IPS-18a (cell line): ENCODE measurements at regions not wholly inside any gene's neighbourhood (a gene's known extent, or its start where the extent isn't known, plus 50 kb on each side); places are given as distances from the start of the nearest gene placed in this dataset.

Experiments used
- H3K27ac ChIP-seq: one replicate; pipeline ENCODE4 v1.5.1; 2013; ENCODE audit warnings: low read length
- H3K27me3 ChIP-seq: one replicate; pipeline ENCODE4 v1.6.1; 2013; ENCODE audit warnings: mild to moderate bottlenecking, low read length; ENCODE audit not compliant: control insufficient read depth, insufficient read depth
- H3K36me3 ChIP-seq: one replicate; pipeline ENCODE4 v1.6.1; 2013; ENCODE audit warnings: low read depth, low read length; ENCODE audit not compliant: control insufficient read depth
- H3K4me1 ChIP-seq: one replicate; pipeline ENCODE4 v1.6.1; 2013; ENCODE audit warnings: low read depth, low read length; ENCODE audit not compliant: control insufficient read depth
- H3K4me3 ChIP-seq: one replicate; pipeline ENCODE4 v1.5.1; 2013; ENCODE audit warnings: low read length
- H3K9ac ChIP-seq: one replicate; pipeline ENCODE4 v1.6.1; 2013; ENCODE audit warnings: mild to moderate bottlenecking, low read length, moderate library complexity
- H3K9me3 ChIP-seq: one replicate; pipeline ENCODE4 v1.6.1; 2013; ENCODE audit warnings: low read depth, low read length; ENCODE audit not compliant: control insufficient read depth

DNA sequence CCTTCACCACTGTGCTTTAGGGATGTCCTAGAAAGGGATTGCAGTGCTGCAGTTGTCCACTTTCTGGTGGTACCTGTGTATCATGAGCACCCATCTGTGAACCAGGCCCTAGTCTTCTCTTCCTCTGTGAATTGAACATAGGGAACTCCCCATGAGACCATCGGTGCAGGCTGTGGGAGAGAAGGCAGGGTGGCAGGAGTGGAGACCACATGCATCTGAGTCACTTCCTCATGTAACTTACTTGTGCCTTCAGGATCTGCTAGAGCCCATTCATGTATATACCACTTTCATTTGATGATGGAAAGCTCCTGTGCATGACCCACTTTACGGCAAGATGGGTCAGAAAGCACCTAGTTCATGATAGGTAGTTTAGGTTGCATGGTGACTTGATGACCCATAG, 478.1 kb upstream of the CDH9 start:
- no peak overlapping the region for H3K9ac ChIP-seq
- no peaks in the 10 kb centered on the region for H3K36me3 ChIP-seq
- peaks cover 3% of the 10 kb centered on the region for H3K9me3 ChIP-seq
- no peaks in the 10 kb centered on the region for H3K4me1 ChIP-seq
- H3K4me3 ChIP-seq: no peak overlapping the region
- H3K27ac ChIP-seq: no peak overlapping the region
- no peaks in the 10 kb centered on the region for H3K27me3 ChIP-seq

DNA sequence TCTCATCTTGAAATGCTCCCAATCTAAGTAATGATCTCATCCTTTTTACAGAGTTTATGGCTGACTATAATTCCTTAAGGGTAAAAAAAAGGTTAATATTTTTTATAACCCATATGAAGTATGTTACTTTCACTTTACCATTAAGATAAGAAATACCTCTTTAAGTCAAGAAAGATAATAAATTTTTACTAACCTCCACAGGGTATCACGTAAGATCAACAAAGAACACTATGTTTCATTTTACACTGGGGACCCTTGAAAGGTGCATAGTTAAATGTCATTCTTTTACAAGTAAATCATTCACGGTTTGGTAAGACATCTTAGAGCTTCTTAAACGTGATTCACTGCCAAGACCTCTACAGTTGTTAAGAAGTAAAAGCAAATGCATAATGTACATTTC, 472.7 kb upstream of the CDH9 start:
- Histone ChIP-seq H3K9ac (no peak overlapping the region), H3K4me3 (no peak overlapping the region)

GRCh38 chr5:27503813-27504212, 465.4 kb upstream of the CDH9 start:
- H3K4me3 ChIP-seq: no peak overlapping the region
- no peaks in the 10 kb centered on the region for H3K9me3 ChIP-seq
- H3K36me3 ChIP-seq: no peaks in the 10 kb centered on the region
- H3K4me1 ChIP-seq: no peaks in the 10 kb centered on the region
- H3K27me3 ChIP-seq: no peaks in the 10 kb centered on the region
- no peak overlapping the region for H3K9ac ChIP-seq
- no peak overlapping the region for H3K27ac ChIP-seq

More for the DNA sequence above, 472.7 kb upstream of the CDH9 start:
- H3K27me3 ChIP-seq: no peaks in the 10 kb centered on the region
- no peaks in the 10 kb centered on the region for H3K36me3 ChIP-seq
- H3K4me1 ChIP-seq: no peaks in the 10 kb centered on the region
- H3K9me3 ChIP-seq: no peaks in the 10 kb centered on the region
- H3K27ac ChIP-seq: no peak overlapping the region

- H3K9me3 ChIP-seq: no peaks in the 10 kb centered on the region
- H3K4me1 ChIP-seq: no peaks in the 10 kb centered on the region
- H3K27me3 ChIP-seq: no peaks in the 10 kb centered on the region
- H3K9ac ChIP-seq: no peak overlapping the region
- no peak overlapping the region for H3K4me3 ChIP-seq
- no peaks in the 10 kb centered on the region for H3K36me3 ChIP-seq
- H3K27ac ChIP-seq: no peak overlapping the region
Observed at GRCh38 chr5:27502236-27502635, 463.9 kb upstream of the CDH9 start.

DNA sequence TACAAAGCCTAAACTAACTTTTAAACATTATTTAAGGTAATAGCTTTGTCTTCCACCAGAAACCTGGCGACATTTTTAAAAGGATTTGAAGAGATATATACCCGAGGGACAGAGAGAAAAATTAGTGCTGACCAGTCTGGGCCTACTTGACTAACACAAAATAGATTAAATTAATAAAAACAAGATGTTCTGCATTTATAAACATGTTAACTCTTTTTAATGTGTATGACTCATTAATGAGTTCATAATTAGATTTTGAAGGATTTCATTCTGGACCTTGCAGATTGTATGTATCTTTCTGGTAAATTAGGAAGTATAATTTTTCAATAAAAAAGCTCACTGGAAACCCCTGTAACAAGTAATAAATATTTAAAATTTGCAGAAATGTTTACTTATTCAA, 459.1 kb upstream of the CDH9 start:
- H3K4me1 ChIP-seq: no peaks in the 10 kb centered on the region
- H3K27ac ChIP-seq: no peak overlapping the region
- H3K36me3 ChIP-seq: no peaks in the 10 kb centered on the region
- no peaks in the 10 kb centered on the region for H3K27me3 ChIP-seq
- H3K4me3 ChIP-seq: no peak overlapping the region
- no peak overlapping the region for H3K9ac ChIP-seq
- H3K9me3 ChIP-seq: no peaks in the 10 kb centered on the region

GRCh38 chr5:27494887-27495286, 456.5 kb upstream of the CDH9 start:
- Histone ChIP-seq H3K9ac (no peak overlapping the region), H3K9me3 (no peaks in the 10 kb centered on the region), H3K4me1 (no peaks in the 10 kb centered on the region), H3K4me3 (no peak overlapping the region), H3K27me3 (no peaks in the 10 kb centered on the region), H3K27ac (no peak overlapping the region), H3K36me3 (no peaks in the 10 kb centered on the region)

DNA sequence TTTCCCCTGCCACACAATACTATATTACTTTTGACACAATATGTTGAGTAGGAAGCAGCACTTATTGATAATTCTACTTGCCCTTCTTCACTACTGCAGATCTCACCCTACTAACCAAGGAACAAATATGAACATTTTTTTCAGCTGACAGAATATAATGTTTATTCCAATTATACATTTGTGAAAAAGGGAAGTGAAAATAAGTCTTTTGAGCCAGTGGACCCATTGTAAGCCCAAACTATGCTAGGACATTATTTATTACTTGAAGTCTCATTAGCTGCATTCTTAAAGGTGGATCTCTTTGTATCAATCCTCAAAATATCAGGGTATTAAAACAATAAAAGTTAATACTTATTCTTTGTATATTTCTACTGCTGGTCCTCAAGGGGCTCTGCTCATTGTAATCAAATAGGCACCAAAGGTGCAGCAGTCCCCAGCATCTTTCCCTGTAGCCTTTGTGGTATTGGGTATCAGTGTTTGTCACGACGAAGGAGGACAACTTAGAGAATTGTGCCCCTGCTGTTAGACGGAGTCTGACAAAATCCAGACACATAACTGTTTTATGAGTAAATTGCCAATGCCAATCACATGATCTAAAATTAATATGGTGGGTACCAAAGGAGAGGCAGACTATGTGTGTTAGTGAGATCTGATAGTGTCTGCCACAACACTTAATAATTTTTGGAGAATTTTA, 453.5 kb upstream of the CDH9 start:
- Histone ChIP-seq H3K27me3 (no peaks in the 10 kb centered on the region), H3K27ac (no peak overlapping the region), H3K4me3 (no peak overlapping the region), H3K36me3 (no peaks in the 10 kb centered on the region), H3K4me1 (no peaks in the 10 kb centered on the region), H3K9me3 (no peaks in the 10 kb centered on the region), H3K9ac (no peak overlapping the region)

DNA sequence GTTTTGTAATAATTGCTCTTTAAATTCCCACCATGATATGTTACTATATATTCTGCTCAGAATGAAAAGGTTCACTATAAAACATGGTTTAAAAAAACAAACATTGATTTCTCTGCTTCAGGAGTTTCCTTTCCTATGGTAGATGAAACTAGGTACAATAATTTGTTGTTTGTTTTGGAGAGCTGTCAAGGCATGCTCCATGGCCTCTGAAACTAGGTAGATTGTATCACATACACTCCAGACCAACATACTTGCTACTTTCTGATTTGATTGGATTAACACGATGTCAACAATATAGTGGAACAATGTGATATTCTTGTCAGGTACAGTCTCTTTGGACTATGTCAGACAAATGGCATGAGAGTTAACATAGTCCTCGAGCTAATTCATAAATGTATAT, 452.7 kb upstream of the CDH9 start:
- H3K27ac ChIP-seq: no peak overlapping the region
- no peak overlapping the region for H3K9ac ChIP-seq

DNA sequence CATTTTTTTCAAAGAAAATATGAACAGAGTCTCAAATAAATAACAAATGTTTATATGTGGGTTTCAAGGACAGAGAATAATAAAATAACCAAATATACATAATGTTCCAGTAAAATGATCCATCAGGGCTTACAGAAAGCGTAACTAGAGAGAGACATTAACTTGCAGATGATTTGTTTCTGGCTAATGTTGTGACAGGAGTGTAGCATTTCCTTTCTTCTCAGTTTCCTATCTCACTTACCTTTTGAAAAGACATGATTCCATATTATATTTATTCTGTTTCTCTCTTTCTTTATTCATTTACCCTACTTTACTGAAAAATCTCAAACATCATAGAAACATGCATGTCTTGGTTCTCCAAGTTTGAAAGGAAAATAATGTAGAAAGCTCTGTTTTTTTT, 451.3 kb upstream of the CDH9 start:
- Histone ChIP-seq H3K9me3 (no peaks in the 10 kb centered on the region), H3K36me3 (no peaks in the 10 kb centered on the region), H3K4me3 (no peak overlapping the region), H3K27me3 (no peaks in the 10 kb centered on the region), H3K9ac (no peak overlapping the region), H3K27ac (no peak overlapping the region), H3K4me1 (no peaks in the 10 kb centered on the region)

More for the DNA sequence above, 452.7 kb upstream of the CDH9 start:
- no peaks in the 10 kb centered on the region for H3K4me1 ChIP-seq
- H3K36me3 ChIP-seq: no peaks in the 10 kb centered on the region
- no peak overlapping the region for H3K4me3 ChIP-seq
- H3K9me3 ChIP-seq: no peaks in the 10 kb centered on the region
- no peaks in the 10 kb centered on the region for H3K27me3 ChIP-seq

- no peak overlapping the region for H3K27ac ChIP-seq
- no peaks in the 10 kb centered on the region for H3K9me3 ChIP-seq
- H3K4me3 ChIP-seq: no peak overlapping the region
- H3K4me1 ChIP-seq: no peaks in the 10 kb centered on the region
- peaks cover 17% of the 10 kb centered on the region for H3K36me3 ChIP-seq
- no peaks in the 10 kb centered on the region for H3K27me3 ChIP-seq
- no peak overlapping the region for H3K9ac ChIP-seq
Observed at GRCh38 chr5:27482663-27483062, 444.3 kb upstream of the CDH9 start.

DNA sequence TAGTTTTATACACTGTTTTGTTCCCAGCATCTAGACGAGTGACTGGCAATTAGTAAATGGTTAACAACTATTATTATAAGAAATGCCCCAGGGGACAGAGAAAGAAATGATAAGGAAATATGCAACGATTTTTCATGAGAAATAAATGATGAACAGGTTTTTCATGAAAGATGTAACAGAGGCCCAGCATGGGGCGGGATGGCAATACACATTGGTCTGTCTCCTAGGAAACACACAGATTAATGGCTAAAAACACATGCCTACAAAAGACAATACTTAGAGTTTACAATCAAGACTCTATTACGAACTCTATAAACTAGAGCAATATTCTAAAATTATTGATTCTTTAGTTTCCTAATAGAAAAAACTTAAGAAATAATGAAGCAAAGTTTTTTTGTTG, 441.5 kb upstream of the CDH9 start:
- peaks cover 16% of the 10 kb centered on the region for H3K9me3 ChIP-seq

DNA sequence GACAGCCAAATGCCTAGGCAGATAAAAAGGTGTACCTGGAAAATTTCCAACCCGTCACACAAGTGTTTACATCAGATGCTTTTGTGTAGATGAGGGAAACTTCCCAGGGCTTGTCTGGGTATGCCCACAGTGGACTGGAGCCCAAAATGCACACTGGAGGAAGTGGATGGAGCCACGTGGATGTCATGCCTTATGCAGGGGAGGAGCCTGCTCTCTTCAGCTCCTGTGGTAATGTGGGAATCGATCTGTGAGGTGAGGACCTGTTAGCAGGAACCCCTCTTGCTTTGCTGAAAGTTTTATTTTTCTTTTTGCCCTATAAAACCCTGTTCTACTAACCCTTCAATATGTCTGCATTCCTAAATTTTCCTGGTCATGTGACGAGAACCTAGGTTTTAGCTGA, 439.2 kb upstream of the CDH9 start:
- no peaks in the 10 kb centered on the region for H3K27me3 ChIP-seq
- no peak overlapping the region for H3K4me3 ChIP-seq
- H3K36me3 ChIP-seq: peaks cover 45% of the 10 kb centered on the region
- no peaks in the 10 kb centered on the region for H3K4me1 ChIP-seq
- H3K27ac ChIP-seq: no peak overlapping the region
- H3K9ac ChIP-seq: no peak overlapping the region
- H3K9me3 ChIP-seq: peaks cover 16% of the 10 kb centered on the region

More for the DNA sequence above, 441.5 kb upstream of the CDH9 start:
- H3K27ac ChIP-seq: no peak overlapping the region
- no peaks in the 10 kb centered on the region for H3K4me1 ChIP-seq
- peaks cover 45% of the 10 kb centered on the region for H3K36me3 ChIP-seq
- no peak overlapping the region for H3K9ac ChIP-seq
- H3K27me3 ChIP-seq: no peaks in the 10 kb centered on the region
- no peak overlapping the region for H3K4me3 ChIP-seq
